Endodermal cell (in vitro differentiated cells): ENCODE measurements at regions not wholly inside any gene's neighbourhood (a gene's known extent, or its start where the extent isn't known, plus 50 kb on each side); places are given as distances from the start of the nearest gene placed in this dataset.
"Not testable (repeated sequence)": the region's sequence is repeated elsewhere in the genome, so short reads cannot be mapped to it uniquely, and the experiment has no call there.

Source experiments
- DNase-seq: peaks from one replicate; pipeline ENCODE4 v3.0.0-alpha.2; 2017
- H3K27ac ChIP-seq: 2 replicates; pipeline ENCODE4 v1.5.1; 2013; ENCODE audit warnings: mild to moderate bottlenecking, low read depth, low read length, moderate library complexity
- H3K27me3 ChIP-seq: 2 replicates; pipeline ENCODE4 v1.6.1; 2013; ENCODE audit warnings: mild to moderate bottlenecking, low read length, moderate library complexity; ENCODE audit not compliant: insufficient read depth, control insufficient read depth, poor library complexity, severe bottlenecking
- H3K36me3 ChIP-seq: 2 replicates; pipeline ENCODE4 v1.7.0; 2013; ENCODE audit warnings: mild to moderate bottlenecking, low read length, moderate library complexity; ENCODE audit not compliant: control insufficient read depth, insufficient read depth
- H3K4me1 ChIP-seq: one replicate; pipeline ENCODE4 v1.7.0; 2013; ENCODE audit warnings: low read length; ENCODE audit not compliant: control insufficient read depth, insufficient read depth
- H3K4me3 ChIP-seq: 2 replicates; pipeline ENCODE4 v1.5.1; 2013; ENCODE audit warnings: mild to moderate bottlenecking, low read length, moderate library complexity
- H3K9ac ChIP-seq: 2 replicates; pipeline ENCODE4 v1.6.1; 2013; ENCODE audit warnings: mild to moderate bottlenecking, low read length, moderate library complexity; ENCODE audit not compliant: poor library complexity, severe bottlenecking; ENCODE audit errors: extremely low read depth
- H3K9me3 ChIP-seq: 2 replicates; pipeline ENCODE4 v1.6.1; 2013; ENCODE audit warnings: mild to moderate bottlenecking, low read length, moderate library complexity; ENCODE audit not compliant: control insufficient read depth
- H3K27ac Mint-ChIP-seq: 2 replicates; pipeline ENCODE4 v1.8.0; 2020; ENCODE audit warnings: mixed read lengths
- H3K27me3 Mint-ChIP-seq: 2 replicates; pipeline ENCODE4 v1.8.0; 2021; ENCODE audit warnings: mild to moderate bottlenecking, mixed read lengths; ENCODE audit not compliant: insufficient read depth
- H3K36me3 Mint-ChIP-seq: 2 replicates; pipeline ENCODE4 v1.8.0; 2020; ENCODE audit warnings: low read depth, mixed read lengths
- H3K4me1 Mint-ChIP-seq: 2 replicates; pipeline ENCODE4 v1.8.0; 2020; ENCODE audit warnings: mixed read lengths
- H3K4me3 Mint-ChIP-seq: 2 replicates; pipeline ENCODE4 v1.8.0; 2020; ENCODE audit warnings: mild to moderate bottlenecking, moderate library complexity, mixed read lengths
- H3K9me3 Mint-ChIP-seq: 2 replicates; pipeline ENCODE4 v1.8.0; 2020; ENCODE audit warnings: mild to moderate bottlenecking, mixed read lengths
- WGBS, 2 experiments: methylation state at CpG; one replicate each; pipeline versions ENCODE4 v1.1.5 to v1.1.7; 2013; ENCODE audit warnings: missing lambda C conversion rate in 2 of 2, mixed read lengths in 1 of 2; ENCODE audit not compliant: insufficient coverage in 1 of 2, insufficient read length in 1 of 2; 5-methylcytosine and 5-hydroxymethylcytosine counted together
- TF ChIP-seq, protein P1 (sequence below): fragments of 200-600 bp; sonication (generic); conservative IDR thresholded peaks from 2 replicates; pipeline ENCODE4 v1.5.0; 2021; ENCODE audit warnings: antibody characterized with exemption, mild to moderate bottlenecking

- Mint-ChIP-seq H3K9me3 (peaks cover 50% of the 10 kb centered on the region), H3K4me1 (peaks cover 2% of the 10 kb centered on the region), H3K27me3 (no peaks in the 10 kb centered on the region), H3K27ac (no peak overlapping the region), H3K4me3 (no peak overlapping the region), H3K36me3 (peaks cover 18% of the 10 kb centered on the region)
- Histone ChIP-seq H3K27me3 (no peaks in the 10 kb centered on the region), H3K4me3 (no peak overlapping the region), H3K4me1 (no peaks in the 10 kb centered on the region), H3K27ac (no peak overlapping the region), H3K9me3 (peaks cover 17% of the 10 kb centered on the region), H3K9ac (no peak overlapping the region), H3K36me3 (no peaks in the 10 kb centered on the region)
- TF ChIP-seq, protein P1, sequence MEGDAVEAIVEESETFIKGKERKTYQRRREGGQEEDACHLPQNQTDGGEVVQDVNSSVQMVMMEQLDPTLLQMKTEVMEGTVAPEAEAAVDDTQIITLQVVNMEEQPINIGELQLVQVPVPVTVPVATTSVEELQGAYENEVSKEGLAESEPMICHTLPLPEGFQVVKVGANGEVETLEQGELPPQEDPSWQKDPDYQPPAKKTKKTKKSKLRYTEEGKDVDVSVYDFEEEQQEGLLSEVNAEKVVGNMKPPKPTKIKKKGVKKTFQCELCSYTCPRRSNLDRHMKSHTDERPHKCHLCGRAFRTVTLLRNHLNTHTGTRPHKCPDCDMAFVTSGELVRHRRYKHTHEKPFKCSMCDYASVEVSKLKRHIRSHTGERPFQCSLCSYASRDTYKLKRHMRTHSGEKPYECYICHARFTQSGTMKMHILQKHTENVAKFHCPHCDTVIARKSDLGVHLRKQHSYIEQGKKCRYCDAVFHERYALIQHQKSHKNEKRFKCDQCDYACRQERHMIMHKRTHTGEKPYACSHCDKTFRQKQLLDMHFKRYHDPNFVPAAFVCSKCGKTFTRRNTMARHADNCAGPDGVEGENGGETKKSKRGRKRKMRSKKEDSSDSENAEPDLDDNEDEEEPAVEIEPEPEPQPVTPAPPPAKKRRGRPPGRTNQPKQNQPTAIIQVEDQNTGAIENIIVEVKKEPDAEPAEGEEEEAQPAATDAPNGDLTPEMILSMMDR, result no peak
- DNase-seq, result no peak
- 90% methylated on average over 5 of the region's 5 CpGs for WGBS, 2 experiments
Measured at GRCh38 chr18:28425886-28426285, 249.0 kb upstream of the CDH2 start.

DNA sequence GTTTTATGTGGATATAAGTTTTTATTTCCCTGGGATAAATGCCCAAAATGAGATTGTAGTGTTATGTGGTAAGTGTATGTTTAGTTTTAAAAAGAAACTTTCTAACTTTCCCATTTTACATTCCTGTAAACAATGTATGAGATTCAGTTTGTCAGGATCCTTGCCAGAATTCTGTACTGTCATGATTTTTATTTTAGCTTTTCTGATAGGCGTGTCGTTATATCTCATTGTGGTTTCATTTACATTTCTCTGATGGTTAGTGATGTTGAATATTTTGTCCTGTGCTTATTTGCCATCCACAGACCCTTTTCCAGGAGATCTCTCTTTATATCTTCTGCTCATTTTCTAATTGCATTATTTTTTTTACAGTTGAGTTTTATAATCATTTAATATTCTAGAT lies 245.6 kb upstream of the CDH2 start:
- no peak overlapping the region for H3K27ac ChIP-seq
- no peaks in the 10 kb centered on the region for H3K27me3 ChIP-seq
- no peaks in the 10 kb centered on the region for H3K4me1 ChIP-seq
- H3K9ac ChIP-seq, result no peak overlapping the region
- DNase-seq, result no peak
- Mint-ChIP-seq H3K36me3 (peaks cover 18% of the 10 kb centered on the region), H3K27me3 (no peaks in the 10 kb centered on the region), H3K27ac (peak overlapping the region; percentile 78), H3K4me3 (peak overlapping the region; percentile 52), H3K4me1 (no peaks in the 10 kb centered on the region), H3K9me3 (peaks cover 50% of the 10 kb centered on the region)
- no peaks in the 10 kb centered on the region for H3K36me3 ChIP-seq
- H3K4me3 ChIP-seq, result no peak overlapping the region
- 100% methylated on average over 2 of the region's 2 CpGs; no CpG with 5 or more reads in 1 of the 2 experiments for WGBS, 2 experiments
- H3K9me3 ChIP-seq, result peaks cover 17% of the 10 kb centered on the region
- TF ChIP-seq, protein P1, result no peak

DNA sequence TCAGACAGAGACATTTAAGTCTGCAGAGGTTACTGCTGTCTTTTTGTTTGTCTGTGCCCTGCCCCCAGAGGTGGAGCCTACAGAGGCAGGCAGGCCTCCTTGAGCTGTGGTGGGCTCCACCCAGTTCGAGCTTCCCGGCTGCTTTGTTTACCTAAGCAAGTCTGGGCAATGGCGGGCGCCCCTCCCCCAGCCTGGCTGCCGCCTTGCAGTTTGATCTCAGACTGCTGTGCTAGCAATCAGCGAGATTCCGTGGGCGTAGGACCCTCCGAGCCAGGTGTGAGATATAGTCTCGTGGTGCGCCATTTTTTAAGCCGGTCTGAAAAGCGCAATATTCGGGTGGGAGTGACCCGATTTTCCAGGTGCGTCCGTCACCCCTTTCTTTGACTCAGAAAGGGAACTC lies 245.0 kb upstream of the CDH2 start:
- Mint-ChIP-seq H3K36me3 (peaks cover 18% of the 10 kb centered on the region), H3K27ac (peak overlapping the region; percentile 78), H3K4me3 (peak overlapping the region; percentile 52), H3K9me3 (peaks cover 48% of the 10 kb centered on the region)
- not testable (repeated sequence) for H3K27me3 Mint-ChIP-seq, DNase-seq, H3K4me3 ChIP-seq, H3K4me1 Mint-ChIP-seq, H3K27ac ChIP-seq, H3K9ac ChIP-seq, H3K4me1 ChIP-seq, H3K27me3 ChIP-seq, H3K36me3 ChIP-seq
- peaks cover 17% of the 10 kb centered on the region for H3K9me3 ChIP-seq
- WGBS, 2 experiments, result no CpG with 5 or more reads among the region's 17 CpGs

DNA sequence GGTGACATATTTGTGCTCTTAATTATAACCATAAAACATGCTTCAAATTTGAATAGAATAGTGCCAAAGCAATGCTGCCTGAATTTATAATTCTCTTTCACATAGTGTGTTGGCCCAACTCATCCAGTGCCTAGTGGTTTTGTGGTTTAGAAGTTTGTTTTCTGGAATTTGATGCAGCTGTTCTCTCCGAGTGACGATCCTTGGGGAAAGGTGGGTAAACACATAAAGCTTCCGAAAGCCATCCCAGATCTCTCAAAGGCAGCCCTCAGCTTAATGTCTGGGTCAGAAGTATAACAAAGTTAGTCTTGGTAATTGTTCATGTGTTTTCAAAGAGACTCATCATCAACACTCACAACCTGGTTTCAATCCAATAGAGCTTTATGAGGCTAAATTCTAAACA lies 235.6 kb upstream of the CDH2 start:
- Histone ChIP-seq H3K36me3 (no peaks in the 10 kb centered on the region), H3K9me3 (no peaks in the 10 kb centered on the region), H3K9ac (no peak overlapping the region), H3K4me1 (no peaks in the 10 kb centered on the region), H3K27me3 (no peaks in the 10 kb centered on the region), H3K27ac (no peak overlapping the region), H3K4me3 (no peak overlapping the region)
- TF ChIP-seq, protein P1, result no peak
- Mint-ChIP-seq H3K9me3 (peaks cover 4% of the 10 kb centered on the region), H3K36me3 (no peaks in the 10 kb centered on the region), H3K4me3 (no peak overlapping the region), H3K4me1 (no peaks in the 10 kb centered on the region), H3K27me3 (no peaks in the 10 kb centered on the region), H3K27ac (no peak overlapping the region)
- WGBS, 2 experiments, result 95 to 96% methylated on average over 3 of the region's 3 CpGs
- DNase-seq, result no peak
